GM18498 (cell line): ENCODE measurements at regions not wholly inside any gene's neighbourhood (a gene's known extent, or its start where the extent isn't known, plus 50 kb on each side); places are given as distances from the start of the nearest gene placed in this dataset.

Experiments used
- ATAC-seq: cut with Tn5 transposase; IDR thresholded peaks from one replicate; pipeline ENCODE4 v1.9.1; 2021; ENCODE audit warnings: mild to moderate bottlenecking, moderate library complexity; ENCODE audit not compliant: unreplicated experiment

DNA sequence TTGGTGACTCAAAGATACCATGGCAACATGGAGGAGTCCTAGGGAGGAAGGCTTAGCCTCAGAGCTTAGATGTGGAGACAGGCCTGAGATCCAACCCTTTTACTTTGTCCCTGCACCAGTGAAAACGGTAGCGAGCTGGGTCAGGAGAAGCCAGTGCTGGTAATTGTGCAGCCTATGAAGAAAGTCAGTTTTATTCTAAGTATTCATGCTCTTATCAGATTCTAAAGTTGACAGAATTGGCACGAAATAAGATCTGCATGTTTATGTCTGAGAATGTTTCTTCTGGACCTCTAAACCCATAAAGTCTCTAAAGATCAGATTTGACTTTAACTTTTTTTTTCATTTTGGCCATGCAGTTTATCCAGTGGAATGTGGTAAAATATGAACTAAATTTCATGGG is 93.8 kb downstream of the SCG2 start:
- ATAC-seq: no peak

- ATAC-seq: no peak
Measured at GRCh38 chr2:223510713-223511112, 91.4 kb downstream of the SCG2 start.

DNA sequence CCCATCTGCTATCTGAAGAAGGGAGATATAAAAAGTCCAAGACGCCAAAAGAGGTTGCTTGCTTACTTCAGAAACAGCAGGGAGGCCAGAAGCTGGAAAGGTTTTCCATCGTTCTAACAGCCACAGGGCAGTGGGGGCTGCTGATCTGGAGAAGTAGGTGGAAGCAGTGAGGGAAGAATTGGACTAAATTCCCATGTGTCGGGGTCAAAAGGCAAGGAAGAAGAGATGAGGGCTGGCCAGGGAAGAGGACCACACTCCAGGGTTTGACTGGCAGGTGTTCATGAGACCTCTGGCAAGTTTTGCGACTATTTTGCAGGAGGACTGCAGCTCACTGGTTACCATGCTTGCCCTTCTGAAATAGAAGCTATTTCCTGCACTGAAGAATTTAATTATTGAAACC is 91.0 kb downstream of the SCG2 start:
- ATAC-seq: no peak

- ATAC-seq: no peak
Measured at GRCh38 chr2:223513771-223514455, 88.2 kb downstream of the SCG2 start.

DNA sequence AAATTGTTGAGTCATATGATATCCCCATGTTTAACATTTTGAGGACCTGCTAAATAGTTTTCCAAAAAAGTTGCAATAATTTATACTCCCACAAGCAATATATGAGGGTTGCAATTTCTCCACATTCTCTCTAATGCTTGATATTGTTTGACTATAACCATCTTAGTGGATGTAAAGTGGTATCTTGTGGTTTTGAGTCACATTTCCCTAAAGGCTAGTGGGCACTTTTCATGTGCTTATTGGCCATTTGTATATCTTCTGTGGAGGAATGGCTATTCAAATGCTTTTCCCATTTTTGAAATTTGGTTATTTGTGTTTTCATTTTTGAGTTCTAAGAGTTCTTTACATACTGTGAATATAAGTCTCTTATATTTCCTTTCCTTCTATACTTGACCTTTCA is 82.7 kb downstream of the SCG2 start:
- no peak for ATAC-seq

- no peak for ATAC-seq
Measured at GRCh38 chr2:223522796-223523195, 79.4 kb downstream of the SCG2 start.

GRCh38 chr2:223523551-223524001 is 78.6 kb downstream of the SCG2 start:
- ATAC-seq: no peak

DNA sequence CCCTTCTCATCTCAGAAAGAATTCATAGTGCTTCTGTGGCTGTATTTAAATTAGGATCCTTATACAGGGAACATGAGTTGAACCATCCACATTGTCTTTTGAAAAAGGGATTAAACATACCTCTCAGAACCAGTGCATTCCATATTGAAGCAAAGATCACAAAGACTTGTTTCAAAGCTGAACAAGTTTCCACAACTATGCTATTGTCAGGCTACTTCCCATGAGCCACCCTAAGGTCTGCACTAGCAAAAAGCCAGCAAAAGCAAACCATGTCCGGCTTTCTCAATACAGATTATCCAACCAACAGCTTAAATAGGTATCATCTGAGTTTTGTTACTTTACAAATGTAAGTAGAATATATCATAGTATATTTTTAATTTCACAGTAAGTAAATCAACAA is 78.1 kb downstream of the SCG2 start:
- no peak for ATAC-seq

DNA sequence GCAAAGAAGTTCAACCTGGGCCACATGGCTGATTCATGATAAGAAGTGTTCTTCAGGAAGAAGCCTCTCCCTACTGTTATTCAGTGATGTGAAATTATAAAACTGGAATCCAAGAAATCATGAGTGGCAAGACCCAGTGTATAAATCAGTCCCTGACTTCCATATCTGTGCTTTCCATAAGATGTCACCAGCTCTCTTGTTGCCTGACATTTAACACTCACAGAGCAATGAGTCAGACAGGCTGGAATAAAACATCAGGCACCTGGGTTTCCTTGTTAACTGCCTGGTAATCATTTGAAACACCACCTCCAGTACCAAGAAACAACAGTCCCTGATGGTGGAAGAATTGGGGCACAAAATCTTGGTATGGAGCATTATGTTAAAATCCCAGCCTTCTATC is 76.1 kb downstream of the SCG2 start:
- no peak for ATAC-seq

GRCh38 chr2:223528036-223528435 is 74.1 kb downstream of the SCG2 start:
- ATAC-seq: no peak

- no peak for ATAC-seq
Measured at GRCh38 chr2:223529696-223530095, 72.5 kb downstream of the SCG2 start.

- no peak for ATAC-seq
Measured at GRCh38 chr2:223530811-223531210, 71.3 kb downstream of the SCG2 start.

- ATAC-seq: no peak
Measured at GRCh38 chr2:223532161-223532560, 70.0 kb downstream of the SCG2 start.

DNA sequence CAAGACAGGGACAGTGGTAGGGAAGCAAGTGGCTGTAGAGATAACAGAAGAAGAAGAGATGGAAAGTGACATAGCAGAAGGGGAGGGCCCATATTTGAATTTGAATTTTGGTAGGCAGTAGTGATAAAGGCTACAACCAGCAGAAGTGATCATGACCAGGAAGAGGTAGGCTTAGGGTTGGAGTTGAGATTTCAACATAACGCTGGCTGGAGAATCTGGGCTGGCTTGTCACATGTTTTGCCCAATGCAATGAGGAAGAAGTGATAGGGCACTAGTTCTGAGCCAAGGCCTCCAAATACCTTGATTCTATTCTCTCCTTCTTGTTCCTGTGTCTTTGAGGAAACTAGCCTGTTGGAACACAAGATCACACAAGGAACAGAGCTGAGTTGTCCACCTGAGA is 69.4 kb downstream of the SCG2 start:
- no peak for ATAC-seq

GRCh38 chr2:223536546-223536945 is 65.6 kb downstream of the SCG2 start:
- ATAC-seq: no peak

DNA sequence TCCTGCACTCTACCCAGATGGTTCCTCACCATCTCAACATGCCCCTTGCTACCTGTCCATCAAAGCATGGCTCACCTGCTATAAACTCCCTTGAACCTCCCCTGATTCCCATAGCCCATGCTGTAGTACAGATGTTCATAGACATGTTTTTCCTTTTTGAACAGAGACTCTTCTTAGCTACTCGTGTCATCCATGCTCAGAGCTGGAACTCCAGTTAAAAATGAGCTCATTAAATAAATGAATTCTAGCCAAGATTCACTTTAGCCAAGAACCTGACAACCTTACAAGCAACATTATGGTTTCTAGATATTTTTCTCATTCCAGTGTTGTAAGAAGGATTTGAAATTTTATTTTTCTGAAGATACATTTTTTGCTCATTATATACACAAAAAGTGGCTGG is 65.0 kb downstream of the SCG2 start:
- ATAC-seq: no peak

DNA sequence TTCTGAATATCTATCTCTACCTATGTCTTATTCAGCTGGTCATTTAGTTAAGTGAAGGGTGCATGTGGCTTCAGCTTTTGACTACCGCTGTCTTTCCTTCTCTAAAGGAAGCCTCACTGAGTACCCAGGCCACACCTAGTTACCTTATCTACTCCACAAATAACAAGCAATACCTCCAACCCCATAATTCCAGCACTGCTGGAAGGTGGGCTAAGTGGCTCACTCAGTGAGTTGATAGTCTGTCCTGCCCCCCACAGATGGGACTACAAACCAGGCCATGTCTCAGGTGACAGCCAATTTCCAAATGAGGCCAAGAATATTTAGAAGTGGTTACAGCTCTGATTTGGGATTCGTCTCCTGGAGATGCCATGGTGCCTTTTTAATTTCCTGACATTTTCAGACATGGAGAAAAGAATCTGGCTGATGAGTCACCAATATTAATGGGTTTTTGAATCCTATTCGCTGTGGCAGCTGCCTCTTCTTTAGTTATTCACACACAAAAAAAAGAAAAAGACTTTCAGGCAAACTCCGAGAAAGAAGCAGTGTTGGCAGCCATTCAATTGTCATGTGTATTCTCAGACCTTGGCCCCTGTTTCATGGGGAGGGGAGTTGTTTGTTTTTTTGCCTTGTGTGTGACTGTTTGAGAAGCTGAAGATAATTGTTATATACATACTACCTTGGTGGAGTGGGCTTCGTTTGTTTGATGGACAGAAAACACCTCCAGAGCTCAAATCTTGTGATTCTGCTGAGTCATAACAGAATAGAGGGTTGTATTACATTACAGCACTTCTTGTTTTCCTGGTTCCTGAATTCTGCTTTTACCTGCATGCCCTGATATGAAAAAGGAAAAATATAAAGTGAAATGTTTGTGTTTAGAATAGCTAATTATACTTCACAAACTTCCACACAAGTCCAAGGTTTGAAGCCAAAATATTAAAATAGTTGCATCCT is 64.2 kb downstream of the SCG2 start:
- no peak for ATAC-seq

DNA sequence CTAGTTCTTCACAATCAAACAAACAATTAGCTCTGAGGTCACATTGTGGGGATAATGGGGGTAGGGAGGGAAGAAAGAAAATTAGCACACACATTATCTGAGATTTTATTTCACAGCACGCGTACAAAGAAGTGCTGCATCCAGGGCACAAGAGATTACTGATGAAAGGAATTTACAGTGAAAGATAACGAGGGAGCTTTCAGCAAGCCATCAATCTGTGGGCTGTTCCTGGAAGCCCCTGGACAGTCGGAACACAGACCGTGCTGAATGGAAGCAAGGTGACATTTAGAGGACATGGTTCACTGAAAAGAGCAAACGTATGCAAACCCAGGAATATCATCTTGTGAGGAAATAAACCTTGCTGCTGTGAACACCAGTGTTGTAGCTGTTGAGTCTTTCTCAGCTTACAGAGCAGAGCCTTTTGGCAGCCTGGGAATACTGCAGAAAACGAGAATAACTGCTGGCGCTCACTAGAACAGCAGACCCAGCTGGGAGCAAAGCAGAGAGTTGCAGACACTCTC is 63.2 kb downstream of the SCG2 start:
- no peak for ATAC-seq

- ATAC-seq: no peak
Measured at GRCh38 chr2:223541546-223541945, 60.6 kb downstream of the SCG2 start.

DNA sequence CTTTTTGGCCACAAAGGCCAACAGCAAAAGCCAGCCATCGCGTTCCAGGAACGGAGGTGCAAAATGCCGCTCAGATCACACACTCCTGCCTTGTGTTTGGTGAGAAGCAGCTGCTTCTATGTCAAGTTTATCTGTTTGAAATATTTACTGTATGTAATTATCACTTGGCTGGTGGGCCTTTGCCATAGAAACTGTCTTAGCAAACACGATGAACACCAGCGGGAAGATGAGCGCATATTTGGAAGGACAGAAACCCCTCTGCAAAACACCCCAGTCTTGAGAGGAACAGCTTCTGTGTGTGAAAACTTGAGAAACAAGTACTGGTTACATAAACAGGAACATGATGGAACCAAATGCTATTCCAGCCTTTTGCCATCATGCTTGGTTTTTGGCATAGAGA is 59.7 kb downstream of the SCG2 start:
- no peak for ATAC-seq

DNA sequence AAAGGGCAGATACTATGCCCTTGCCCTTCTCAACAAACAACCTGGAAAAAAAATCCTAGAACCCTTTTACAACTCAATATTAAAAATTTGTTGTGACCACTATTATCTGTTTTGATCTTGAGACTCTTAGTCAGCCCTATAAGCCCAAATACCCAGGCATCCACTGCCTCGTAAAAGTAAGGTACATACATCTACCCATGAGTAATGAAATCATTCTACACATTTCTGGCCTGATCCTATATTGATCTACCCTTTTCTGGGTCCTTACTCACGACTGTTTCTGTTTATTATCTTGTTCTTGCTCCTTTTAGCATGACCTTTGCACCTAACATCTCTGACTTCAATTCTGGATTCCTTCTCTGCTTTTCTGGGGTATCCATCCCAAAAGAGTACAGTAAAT is 56.8 kb downstream of the SCG2 start:
- no peak for ATAC-seq

GRCh38 chr2:223545830-223546229 is 56.3 kb downstream of the SCG2 start:
- no peak for ATAC-seq
